ENCODE measurements at regions not wholly inside any gene's neighbourhood (a gene's known extent, or its start where the extent isn't known, plus 50 kb on each side); places are given as distances from the start of the nearest gene placed in this dataset.

GRCh38 chr7:8378349-8379019 lies 54.9 kb upstream of the NXPH1 start:
- in situ Hi-C loops (cut with HindIII; ENCODE audit: low sequenced_read_pairs) = no loop called here

GRCh38 chr7:8379264-8379663 lies 54.1 kb upstream of the NXPH1 start:
- in situ Hi-C loops (cut with HindIII; ENCODE audit: low sequenced_read_pairs) = no loop called here

GRCh38 chr7:8380130-8380529 lies 53.3 kb upstream of the NXPH1 start:
- in situ Hi-C loops (cut with HindIII; ENCODE audit: low sequenced_read_pairs) = no loop called here

DNA sequence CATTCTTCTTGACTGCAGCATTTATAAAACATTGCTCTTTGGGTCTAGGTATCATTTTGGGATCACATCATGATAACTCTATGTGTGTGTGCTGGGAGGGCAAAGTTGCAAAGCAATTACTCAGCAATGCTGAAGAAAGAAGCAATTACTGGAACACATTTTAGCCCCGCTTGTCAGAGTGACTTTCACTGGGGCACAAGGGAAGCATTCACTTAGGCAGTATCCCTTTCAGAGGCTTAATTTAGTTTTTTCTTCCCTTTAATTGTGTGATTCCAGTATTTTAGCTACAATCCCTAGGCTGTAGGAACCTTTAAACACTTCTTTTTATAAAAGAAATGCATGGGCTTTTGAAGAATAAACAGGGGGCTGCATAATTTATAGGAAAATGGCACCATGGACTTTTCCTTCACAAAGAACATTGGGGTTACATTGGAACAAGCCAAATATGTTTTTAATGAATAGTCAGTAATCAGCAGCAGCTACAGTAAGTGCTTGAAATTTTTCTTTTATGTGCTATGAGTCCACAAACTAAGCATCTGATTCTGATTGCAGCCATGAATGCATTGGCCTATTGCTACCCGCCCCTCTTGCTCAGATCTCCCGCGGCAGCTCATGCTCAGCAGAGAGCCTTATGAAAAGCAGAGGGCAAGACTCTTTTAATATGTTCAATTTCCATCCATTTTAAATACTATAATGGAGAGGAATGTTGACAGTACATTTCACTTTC lies 51.2 kb upstream of the NXPH1 start:
- in situ Hi-C loops (cut with HindIII; ENCODE audit: low sequenced_read_pairs) = no loop called here

All from endothelial cell of hepatic sinusoid (primary cell).